Fibroblast of peridontal ligament (primary cell): ENCODE measurements at regions not wholly inside any gene's neighbourhood (a gene's known extent, or its start where the extent isn't known, plus 50 kb on each side); places are given as distances from the start of the nearest gene placed in this dataset.
A peak's percentile ranks its signal among the peaks of the same experiment; 100 is the strongest.
"Not testable (repeated sequence)": the region's sequence is repeated elsewhere in the genome, so short reads cannot be mapped to it uniquely, and the experiment has no call there.

Experiments
- DNase-seq: peaks from one replicate; pipeline ENCODE4 v3.0.0-alpha.2; 2010; ENCODE audit errors: extremely low read depth

- no peak for DNase-seq
Observed at GRCh38 chr11:105432241-105432995, 177.5 kb upstream of the GRIA4 start.

GRCh38 chr11:105429096-105429910 lies 180.6 kb upstream of the GRIA4 start:
- no peak for DNase-seq

- no peak for DNase-seq
Observed at GRCh38 chr11:105407101-105407500, 202.8 kb upstream of the GRIA4 start.

- no peak for DNase-seq
Observed at GRCh38 chr11:105401269-105401809, 208.5 kb upstream of the GRIA4 start.

GRCh38 chr11:105399511-105399910 lies 210.4 kb upstream of the GRIA4 start:
- no peak for DNase-seq

GRCh38 chr11:105398636-105399035 lies 211.2 kb upstream of the GRIA4 start:
- no peak for DNase-seq

GRCh38 chr11:105393326-105393725 lies 216.5 kb upstream of the GRIA4 start:
- no peak for DNase-seq

GRCh38 chr11:105392556-105392955 lies 217.3 kb upstream of the GRIA4 start:
- peak; percentile 24 for DNase-seq

GRCh38 chr11:105389952-105390351 lies 219.9 kb upstream of the GRIA4 start:
- no peak for DNase-seq

- DNase-seq = no peak
Observed at GRCh38 chr11:105388006-105388405, 221.9 kb upstream of the GRIA4 start.

- DNase-seq = no peak
Observed at GRCh38 chr11:105381941-105382340, 227.9 kb upstream of the GRIA4 start.

GRCh38 chr11:105377870-105378269 lies 232.0 kb upstream of the GRIA4 start:
- DNase-seq = no peak

GRCh38 chr11:105372206-105372605 lies 232.6 kb upstream of the CARD18 start:
- DNase-seq = no peak

- DNase-seq = no peak
Observed at GRCh38 chr11:105371311-105371710, 231.7 kb upstream of the CARD18 start.

- DNase-seq = no peak
Observed at GRCh38 chr11:105368711-105369110, 229.1 kb upstream of the CARD18 start.

GRCh38 chr11:105367129-105367528 lies 227.6 kb upstream of the CARD18 start:
- DNase-seq = no peak

- no peak for DNase-seq
Observed at GRCh38 chr11:105361651-105362050, 222.1 kb upstream of the CARD18 start.

- DNase-seq = no peak
Observed at GRCh38 chr11:105357764-105358163, 218.2 kb upstream of the CARD18 start.

- no peak for DNase-seq
Observed at GRCh38 chr11:105357146-105357545, 217.6 kb upstream of the CARD18 start.

- DNase-seq = not testable (repeated sequence)
Observed at GRCh38 chr11:105349867-105350266, 210.3 kb upstream of the CARD18 start.

GRCh38 chr11:105344938-105345337 lies 205.4 kb upstream of the CARD18 start:
- no peak for DNase-seq

GRCh38 chr11:105334025-105334714 lies 194.6 kb upstream of the CARD18 start:
- DNase-seq = no peak
